VCaP (cell line): ENCODE measurements at regions not wholly inside any gene's neighbourhood (a gene's known extent, or its start where the extent isn't known, plus 50 kb on each side); places are given as distances from the start of the nearest gene placed in this dataset.

ENCODE experiments used
- H3K27ac ChIP-seq: fragments of 450-650 bp; 2 replicates; pipeline ENCODE4 v1.5.1; 2017
- TF ChIP-seq, protein P1 (sequence below): fragments of 450-650 bp; conservative IDR thresholded peaks from 2 replicates; pipeline ENCODE4 v1.5.1; 2017; ENCODE audit warnings: mild to moderate bottlenecking, moderate library complexity

GRCh38 chr5:51273871-51274270 lies 109.4 kb upstream of the ISL1 start:
- H3K27ac ChIP-seq = no peak overlapping the region
- TF ChIP-seq, protein P1, sequence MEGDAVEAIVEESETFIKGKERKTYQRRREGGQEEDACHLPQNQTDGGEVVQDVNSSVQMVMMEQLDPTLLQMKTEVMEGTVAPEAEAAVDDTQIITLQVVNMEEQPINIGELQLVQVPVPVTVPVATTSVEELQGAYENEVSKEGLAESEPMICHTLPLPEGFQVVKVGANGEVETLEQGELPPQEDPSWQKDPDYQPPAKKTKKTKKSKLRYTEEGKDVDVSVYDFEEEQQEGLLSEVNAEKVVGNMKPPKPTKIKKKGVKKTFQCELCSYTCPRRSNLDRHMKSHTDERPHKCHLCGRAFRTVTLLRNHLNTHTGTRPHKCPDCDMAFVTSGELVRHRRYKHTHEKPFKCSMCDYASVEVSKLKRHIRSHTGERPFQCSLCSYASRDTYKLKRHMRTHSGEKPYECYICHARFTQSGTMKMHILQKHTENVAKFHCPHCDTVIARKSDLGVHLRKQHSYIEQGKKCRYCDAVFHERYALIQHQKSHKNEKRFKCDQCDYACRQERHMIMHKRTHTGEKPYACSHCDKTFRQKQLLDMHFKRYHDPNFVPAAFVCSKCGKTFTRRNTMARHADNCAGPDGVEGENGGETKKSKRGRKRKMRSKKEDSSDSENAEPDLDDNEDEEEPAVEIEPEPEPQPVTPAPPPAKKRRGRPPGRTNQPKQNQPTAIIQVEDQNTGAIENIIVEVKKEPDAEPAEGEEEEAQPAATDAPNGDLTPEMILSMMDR = no peak

DNA sequence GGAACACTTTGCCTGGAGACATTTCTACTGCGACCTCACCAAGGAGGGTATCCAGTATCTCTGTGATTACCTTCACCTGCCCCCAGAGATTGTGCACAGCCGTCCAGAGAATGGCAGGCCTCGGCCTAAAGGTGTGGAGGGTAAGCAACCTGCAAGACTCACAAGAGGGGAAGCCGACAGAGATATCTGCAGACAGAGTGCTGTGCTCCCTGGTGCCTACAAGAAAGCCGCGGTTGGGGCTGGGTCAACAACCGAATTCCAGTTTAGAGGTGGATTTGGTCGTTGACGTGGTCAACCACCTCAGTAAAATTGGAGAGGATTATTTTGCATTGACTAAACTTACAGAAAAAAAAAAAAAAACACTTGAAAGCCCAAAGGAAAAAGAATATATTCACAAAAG lies 107.8 kb upstream of the ISL1 start:
- TF ChIP-seq, protein P1 = no peak
- H3K27ac ChIP-seq = no peak overlapping the region

DNA sequence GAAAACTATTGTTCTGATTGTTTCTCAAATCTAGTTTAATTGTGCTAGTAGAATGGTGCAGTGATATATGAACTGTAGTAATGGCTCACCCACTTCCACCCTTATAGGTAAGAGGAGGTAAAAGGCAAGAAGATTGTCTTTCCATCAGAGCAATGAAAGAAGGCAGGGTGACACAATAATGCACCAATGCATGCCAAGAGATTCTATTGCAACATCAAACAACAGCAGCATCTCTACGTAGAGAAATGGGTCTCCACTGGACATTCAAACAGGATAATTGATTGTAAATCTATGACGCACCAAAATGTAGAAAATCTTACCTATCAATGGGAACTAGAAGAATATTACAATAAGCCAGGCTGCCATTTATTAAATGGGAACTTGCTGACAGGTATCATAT lies 107.0 kb upstream of the ISL1 start:
- H3K27ac ChIP-seq = no peak overlapping the region
- TF ChIP-seq, protein P1 = no peak

- TF ChIP-seq, protein P1 = no peak
Measured at GRCh38 chr5:51278539-51278938, 104.7 kb upstream of the ISL1 start.

GRCh38 chr5:51279983-51280706 lies 103.1 kb upstream of the ISL1 start:
- TF ChIP-seq, protein P1 = no peak
- H3K27ac ChIP-seq = no peak overlapping the region

More at GRCh38 chr5:51278539-51278938, 104.7 kb upstream of the ISL1 start:
- no peak overlapping the region for H3K27ac ChIP-seq

- TF ChIP-seq, protein P1 = no peak
- H3K27ac ChIP-seq = no peak overlapping the region
Measured at GRCh38 chr5:51286046-51286445, 97.2 kb upstream of the ISL1 start.

DNA sequence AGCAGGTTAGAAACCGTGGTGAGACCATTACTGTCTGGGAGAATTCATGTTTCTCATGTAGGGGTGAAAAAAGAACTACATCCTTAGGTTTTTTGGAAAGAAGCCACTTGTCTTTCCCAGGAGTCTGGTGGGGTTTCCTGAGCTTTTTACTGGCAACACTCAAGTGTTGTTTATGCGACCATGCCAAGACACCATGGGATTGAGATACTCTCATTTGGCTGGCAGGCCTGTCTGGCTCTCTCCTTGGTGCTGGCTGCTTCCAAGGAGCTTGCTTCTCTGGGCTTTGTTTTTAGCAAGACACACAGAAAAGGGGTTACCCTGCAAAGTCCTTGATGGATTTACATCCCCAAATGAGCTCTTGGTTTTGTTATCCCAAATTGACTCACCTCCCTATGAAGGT lies 80.9 kb upstream of the ISL1 start:
- TF ChIP-seq, protein P1 = no peak
- no peak overlapping the region for H3K27ac ChIP-seq
